GM12873 (cell line): ENCODE measurements at regions not wholly inside any gene's neighbourhood (a gene's known extent, or its start where the extent isn't known, plus 50 kb on each side); places are given as distances from the start of the nearest gene placed in this dataset.

Source experiments
- CTCF ChIP-seq: IDR thresholded peaks from 2 replicates; pipeline ENCODE4 v1.5.1; 2012; ENCODE audit warnings: low read depth, mild to moderate bottlenecking, moderate library complexity, low read length, control low read depth; ENCODE audit not compliant: insufficient read depth; ENCODE audit errors: missing control alignments

- TF ChIP-seq CTCF, result no peak
Observed at GRCh38 chr20:5372371-5372770, 55.6 kb upstream of the PROKR2 start.

DNA sequence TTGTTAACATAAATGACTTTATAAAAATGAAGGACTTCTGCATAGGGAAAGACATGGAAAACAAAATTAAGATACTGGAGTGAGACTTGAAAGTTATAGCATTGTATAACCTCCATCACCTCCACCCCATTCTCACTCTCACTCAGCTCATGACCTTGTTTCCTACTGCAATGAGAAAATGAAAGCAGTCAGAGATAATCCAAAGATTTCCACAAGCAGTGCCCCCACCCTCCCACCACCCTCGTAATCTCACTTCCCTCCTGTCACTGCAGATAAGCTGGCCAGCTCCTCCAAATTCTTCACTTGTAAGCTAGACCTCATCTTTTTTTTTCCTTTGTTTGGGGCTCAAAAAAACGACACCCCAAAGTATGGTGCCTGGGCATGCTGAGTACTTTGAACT is 52.9 kb upstream of the PROKR2 start:
- TF ChIP-seq CTCF, result no peak
